CD14-positive monocyte (primary cell): ENCODE measurements at regions not wholly inside any gene's neighbourhood (a gene's known extent, or its start where the extent isn't known, plus 50 kb on each side); places are given as distances from the start of the nearest gene placed in this dataset.

Source experiments
- DNase-seq, 3 donors: peaks; one replicate each; pipeline ENCODE4 v3.0.0-alpha.2; 2011 to 2022
- H2AFZ ChIP-seq: 2 replicates; pipeline ENCODE4 v1.6.0; 2012; ENCODE audit warnings: mild to moderate bottlenecking, low read depth, low read length, inconsistent platforms; ENCODE audit not compliant: insufficient read depth, poor library complexity, severe bottlenecking
- H3K27ac ChIP-seq, 2 donors: 1 replicate in 1 of 2; 2 replicates in 1 of 2; pipeline ENCODE4 v1.5.1; 2012 to 2013; ENCODE audit warnings: low read length in 2 of 2, control low read depth in 1 of 2, inconsistent platforms in 1 of 2, low read depth in 1 of 2, mild to moderate bottlenecking in 1 of 2
- H3K27me3 ChIP-seq, 2 donors: one replicate each; pipeline versions ENCODE4 v1.6.0 to v1.6.1; 2011 to 2013; ENCODE audit warnings: low read length in 2 of 2; ENCODE audit not compliant: control insufficient read depth in 2 of 2, insufficient read depth in 2 of 2
- H3K36me3 ChIP-seq, 2 donors: replicated peaks in 1 of 2; 1 replicate in 1 of 2; 2 replicates in 1 of 2; pipeline versions ENCODE4 v1.5.1 to v1.6.1; 2012 to 2013; ENCODE audit warnings: low read length in 2 of 2, control low read depth in 1 of 2, inconsistent platforms in 1 of 2, mild to moderate bottlenecking in 1 of 2; ENCODE audit not compliant: insufficient read depth in 2 of 2, control insufficient read depth in 1 of 2
- H3K4me1 ChIP-seq, 2 donors: 1 replicate in 1 of 2; 2 replicates in 1 of 2; pipeline versions ENCODE4 v1.5.1 to v1.6.1; 2012 to 2013; ENCODE audit warnings: low read length in 2 of 2, control low read depth in 1 of 2, inconsistent platforms in 1 of 2, mild to moderate bottlenecking in 1 of 2, moderate library complexity in 1 of 2; ENCODE audit not compliant: insufficient read depth in 2 of 2, control insufficient read depth in 1 of 2
- H3K4me2 ChIP-seq: replicated peaks from 2 replicates; pipeline ENCODE3; 2012; ENCODE audit warnings: low read length, moderate library complexity, mild to moderate bottlenecking; ENCODE audit not compliant: poor library complexity, severe bottlenecking; ENCODE audit errors: extremely low read depth
- H3K4me3 ChIP-seq, 3 experiments: fragments of 200-600 bp in 1 of 3; sonication (generic) in 1 of 3; replicated peaks in 1 of 3; 1 replicate in 2 of 3; 2 replicates in 1 of 3; pipeline ENCODE4 v1.5.1; 2011 to 2013; ENCODE audit warnings: low read length in 3 of 3, mild to moderate bottlenecking in 3 of 3, control low read depth in 2 of 3, low read depth in 2 of 3, inconsistent platforms in 1 of 3, moderate library complexity in 1 of 3
- H3K79me2 ChIP-seq: 2 replicates; pipeline ENCODE4 v1.6.0; 2012; ENCODE audit warnings: mild to moderate bottlenecking, control low read depth, inconsistent platforms, low read length, moderate library complexity; ENCODE audit not compliant: insufficient read depth
- H3K9ac ChIP-seq: 2 replicates; pipeline ENCODE4 v1.6.0; 2017; ENCODE audit warnings: low read length, mild to moderate bottlenecking; ENCODE audit not compliant: insufficient read depth, poor library complexity, severe bottlenecking
- H3K9me3 ChIP-seq, 2 donors: replicated peaks in 1 of 2; 1 replicate in 1 of 2; 2 replicates in 1 of 2; pipeline versions ENCODE4 v1.5.1 to v1.6.1; 2012 to 2013; ENCODE audit warnings: low read length in 2 of 2, control low read depth in 1 of 2; ENCODE audit not compliant: control insufficient read depth in 1 of 2, insufficient read depth in 1 of 2
- H4K20me1 ChIP-seq: 2 replicates; pipeline ENCODE4 v1.6.0; 2012; ENCODE audit warnings: mild to moderate bottlenecking, low read length, control low read depth, moderate library complexity; ENCODE audit not compliant: insufficient read depth
- H3K27ac Mint-ChIP-seq, 7 donors: one replicate each; pipeline ENCODE4 v1.8.0; 2020; ENCODE audit warnings: mild to moderate bottlenecking in 7 of 7, mixed read lengths in 7 of 7, moderate library complexity in 6 of 7, inconsistent platforms in 2 of 7
- H3K27me3 Mint-ChIP-seq, 3 donors: one replicate each; pipeline ENCODE4 v1.8.0; 2021 to 2022; ENCODE audit warnings: low read depth in 3 of 3, mild to moderate bottlenecking in 3 of 3, mixed read lengths in 3 of 3, moderate library complexity in 3 of 3, inconsistent platforms in 1 of 3
- H3K36me3 Mint-ChIP-seq, 2 donors: one replicate each; pipeline ENCODE4 v1.8.0; 2020; ENCODE audit warnings: mixed read lengths in 2 of 2, inconsistent platforms in 1 of 2, mild to moderate bottlenecking in 1 of 2
- H3K4me1 Mint-ChIP-seq: one replicate; pipeline ENCODE4 v1.8.0; 2020; ENCODE audit warnings: mild to moderate bottlenecking, mixed read lengths
- H3K4me3 Mint-ChIP-seq, 2 donors: one replicate each; pipeline ENCODE4 v1.8.0; 2020; ENCODE audit warnings: mild to moderate bottlenecking in 2 of 2, mixed read lengths in 2 of 2, moderate library complexity in 1 of 2
- H3K9me3 Mint-ChIP-seq, 7 donors: one replicate each; pipeline ENCODE4 v1.8.0; 2020 to 2022; ENCODE audit warnings: mixed read lengths in 7 of 7, mild to moderate bottlenecking in 6 of 7, moderate library complexity in 6 of 7, inconsistent platforms in 2 of 7
- WGBS: methylation state at CpG from one replicate; pipeline ENCODE4 v1.1.5; 2013; ENCODE audit warnings: missing lambda C conversion rate; ENCODE audit not compliant: insufficient coverage; 5-methylcytosine and 5-hydroxymethylcytosine counted together
- intact Hi-C, 2 donors: fragments of 100-400 bp; cut with micrococcal nuclease; formaldehyde crosslinking; loops; one replicate each; pipeline versions ENCODE4 v1.15.0 to v1.15.1; 2023
- TF ChIP-seq, protein P1 (sequence below): fragments of 200-600 bp; IDR thresholded peaks from one replicate; pipeline ENCODE4 v1.8.0; 2022; ENCODE audit warnings: antibody characterized with exemption, mild to moderate bottlenecking

DNA sequence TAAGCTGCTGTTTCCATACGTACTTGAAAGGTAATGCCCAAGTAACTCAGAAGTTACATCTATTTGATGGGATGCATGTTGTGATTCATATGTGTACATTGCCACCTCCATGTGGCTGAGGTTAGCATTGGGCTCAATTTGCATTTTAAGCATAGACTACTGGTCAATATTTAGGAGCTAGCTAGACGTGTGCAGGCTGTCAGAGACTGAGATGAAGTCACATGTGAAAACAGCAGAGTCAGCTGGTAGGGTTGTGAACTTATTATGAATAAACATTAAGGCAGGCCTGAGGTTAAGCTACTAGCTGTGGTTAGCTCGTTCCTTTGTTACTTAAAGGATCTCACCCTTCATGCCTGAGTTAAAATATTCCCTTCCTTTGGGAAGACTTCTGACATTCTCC, 114.5 kb upstream of the MTNR1B start:
- no peaks in the 10 kb centered on the region for H4K20me1 ChIP-seq
- H3K36me3 Mint-ChIP-seq = no peaks in the 10 kb centered on the region
- H2AFZ ChIP-seq = no peak overlapping the region
- no peaks in the 10 kb centered on the region for H3K79me2 ChIP-seq
- no peak overlapping the region for H3K27ac ChIP-seq
- H3K9me3 ChIP-seq = peaks cover 0 to 5% of the 10 kb centered on the region in 2 donors
- H3K27ac Mint-ChIP-seq = no peak overlapping the region
- no peaks in the 10 kb centered on the region for H3K27me3 ChIP-seq
- H3K4me1 ChIP-seq = no peaks in the 10 kb centered on the region
- no peak overlapping the region for H3K4me2 ChIP-seq
- no peak overlapping the region for H3K4me3 Mint-ChIP-seq
- intact Hi-C loops = no loop called here
- H3K9ac ChIP-seq = no peak overlapping the region
- TF ChIP-seq, protein P1, sequence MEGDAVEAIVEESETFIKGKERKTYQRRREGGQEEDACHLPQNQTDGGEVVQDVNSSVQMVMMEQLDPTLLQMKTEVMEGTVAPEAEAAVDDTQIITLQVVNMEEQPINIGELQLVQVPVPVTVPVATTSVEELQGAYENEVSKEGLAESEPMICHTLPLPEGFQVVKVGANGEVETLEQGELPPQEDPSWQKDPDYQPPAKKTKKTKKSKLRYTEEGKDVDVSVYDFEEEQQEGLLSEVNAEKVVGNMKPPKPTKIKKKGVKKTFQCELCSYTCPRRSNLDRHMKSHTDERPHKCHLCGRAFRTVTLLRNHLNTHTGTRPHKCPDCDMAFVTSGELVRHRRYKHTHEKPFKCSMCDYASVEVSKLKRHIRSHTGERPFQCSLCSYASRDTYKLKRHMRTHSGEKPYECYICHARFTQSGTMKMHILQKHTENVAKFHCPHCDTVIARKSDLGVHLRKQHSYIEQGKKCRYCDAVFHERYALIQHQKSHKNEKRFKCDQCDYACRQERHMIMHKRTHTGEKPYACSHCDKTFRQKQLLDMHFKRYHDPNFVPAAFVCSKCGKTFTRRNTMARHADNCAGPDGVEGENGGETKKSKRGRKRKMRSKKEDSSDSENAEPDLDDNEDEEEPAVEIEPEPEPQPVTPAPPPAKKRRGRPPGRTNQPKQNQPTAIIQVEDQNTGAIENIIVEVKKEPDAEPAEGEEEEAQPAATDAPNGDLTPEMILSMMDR = no peak
- peaks cover 0 to 2% (median 0%) of the 10 kb centered on the region in 7 donors for H3K9me3 Mint-ChIP-seq
- no peaks in the 10 kb centered on the region for H3K36me3 ChIP-seq
- H3K4me3 ChIP-seq = no peak overlapping the region
- no peak for DNase-seq
- 100% methylated on average over 1 of the region's 3 CpGs for WGBS
- no peaks in the 10 kb centered on the region for H3K4me1 Mint-ChIP-seq
- H3K27me3 Mint-ChIP-seq = no peaks in the 10 kb centered on the region

DNA sequence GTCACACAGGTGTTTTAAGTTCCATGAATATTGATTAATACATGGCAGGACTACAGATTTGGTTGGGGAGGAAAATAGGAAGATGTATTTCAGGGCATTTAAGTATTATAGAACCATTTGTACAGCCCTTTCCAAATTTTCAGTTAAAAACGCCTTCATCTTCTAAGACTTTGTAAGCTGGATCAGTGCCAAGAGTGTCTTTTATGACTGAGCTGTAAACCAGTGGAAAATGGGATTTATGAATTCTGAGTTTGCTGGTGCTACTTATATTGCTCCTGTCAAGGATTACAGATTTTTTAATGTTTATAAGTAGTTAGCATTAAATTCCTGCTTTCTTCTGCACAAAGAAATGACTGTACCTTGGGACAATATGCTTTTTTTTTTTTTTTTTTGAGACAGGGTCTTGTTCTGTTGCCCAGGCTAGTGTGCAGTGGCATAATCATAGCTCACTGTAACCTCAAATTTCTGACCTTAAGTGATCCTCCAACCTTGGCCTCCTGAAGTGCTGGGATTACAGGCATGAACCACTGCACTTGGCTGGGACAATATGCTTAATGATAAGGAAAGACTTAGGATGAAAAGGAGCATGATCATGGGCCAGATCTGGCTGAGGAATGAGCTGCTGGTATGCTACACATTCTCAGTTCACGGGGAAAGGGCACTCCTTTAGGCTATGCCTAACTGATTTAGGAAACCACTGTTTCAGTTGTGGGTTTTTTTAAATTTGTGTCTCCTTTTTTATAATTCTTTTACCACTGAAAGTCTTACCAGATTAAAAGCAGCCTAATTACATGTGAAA, 113.6 kb upstream of the MTNR1B start:
- Histone ChIP-seq H3K9ac (no peak overlapping the region), H3K4me1 (no peaks in the 10 kb centered on the region), H3K79me2 (no peaks in the 10 kb centered on the region), H4K20me1 (no peaks in the 10 kb centered on the region), H3K27ac (no peak overlapping the region), H3K36me3 (no peaks in the 10 kb centered on the region), H3K4me2 (no peak overlapping the region), H2AFZ (no peak overlapping the region), H3K27me3 (no peaks in the 10 kb centered on the region), H3K4me3 (no peak overlapping the region), H3K9me3 (peaks cover 0 to 5% of the 10 kb centered on the region in 2 donors)
- Mint-ChIP-seq H3K36me3 (no peaks in the 10 kb centered on the region), H3K9me3 (peaks cover 0 to 2% (median 0%) of the 10 kb centered on the region in 7 donors), H3K4me1 (no peaks in the 10 kb centered on the region), H3K27ac (no peak overlapping the region), H3K27me3 (no peaks in the 10 kb centered on the region), H3K4me3 (no peak overlapping the region)
- DNase-seq = no peak
- TF ChIP-seq, protein P1 = no peak
- 100% methylated on average over 1 of the region's 2 CpGs for WGBS
- intact Hi-C loops = no loop called here
